HG02763 (cell line): ENCODE measurements at regions not wholly inside any gene's neighbourhood (a gene's known extent, or its start where the extent isn't known, plus 50 kb on each side); places are given as distances from the start of the nearest gene placed in this dataset.

Source experiments
- ATAC-seq: cut with Tn5 transposase; IDR thresholded peaks from one replicate; pipeline ENCODE4 v1.9.1; 2021; ENCODE audit warnings: mild to moderate bottlenecking, moderate library complexity; ENCODE audit not compliant: unreplicated experiment

- no peak for ATAC-seq
Measured at GRCh38 chr6:144711661-144712060, 426.5 kb downstream of the UTRN start.

GRCh38 chr6:144712541-144712940 is 427.4 kb downstream of the UTRN start:
- ATAC-seq, result no peak

GRCh38 chr6:144714021-144714712 is 429.0 kb downstream of the UTRN start:
- no peak for ATAC-seq

GRCh38 chr6:144715344-144715743 is 430.2 kb downstream of the UTRN start:
- peak; percentile 64 for ATAC-seq

- no peak for ATAC-seq
Measured at GRCh38 chr6:144718431-144718830, 433.3 kb downstream of the UTRN start.

DNA sequence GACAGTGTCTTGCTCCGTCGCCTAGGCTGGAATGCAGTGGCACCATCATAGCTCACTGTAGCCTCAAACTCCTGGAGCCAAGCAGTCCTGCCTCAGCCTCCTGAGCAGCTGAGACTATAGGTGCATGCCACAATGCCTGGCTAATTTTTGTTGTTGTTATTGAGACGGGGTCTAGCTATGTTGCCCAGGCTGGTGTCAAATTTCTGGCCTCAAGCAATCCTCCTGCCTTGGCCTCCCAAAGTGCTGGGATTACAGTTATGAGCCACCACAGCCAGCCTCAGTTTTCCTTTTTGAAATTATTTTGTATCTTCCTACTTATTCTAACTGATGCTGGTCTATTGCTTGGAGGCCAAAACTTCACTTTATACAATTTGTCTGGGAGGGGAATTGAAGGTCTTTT is 436.1 kb downstream of the UTRN start:
- ATAC-seq, result no peak

GRCh38 chr6:144722154-144722737 is 437.1 kb downstream of the UTRN start:
- ATAC-seq, result no peak

DNA sequence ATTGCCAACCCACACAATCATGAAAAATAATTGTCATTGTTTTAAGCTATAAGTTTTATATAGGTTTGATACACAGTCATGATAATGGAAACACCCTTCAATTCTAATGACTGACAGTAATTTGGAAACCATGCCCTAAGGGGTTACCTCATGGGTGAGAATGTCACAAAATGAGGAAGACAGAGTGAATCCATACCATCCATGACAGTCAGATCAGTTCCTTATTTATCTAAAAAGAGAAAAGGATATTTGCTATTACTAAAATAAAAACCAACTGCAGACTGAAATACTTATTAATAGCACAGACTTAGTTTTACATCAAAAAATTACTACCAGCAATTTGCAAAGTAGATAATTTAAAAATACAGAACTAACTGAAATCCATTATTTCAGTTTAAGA is 437.8 kb downstream of the UTRN start:
- ATAC-seq, result no peak

DNA sequence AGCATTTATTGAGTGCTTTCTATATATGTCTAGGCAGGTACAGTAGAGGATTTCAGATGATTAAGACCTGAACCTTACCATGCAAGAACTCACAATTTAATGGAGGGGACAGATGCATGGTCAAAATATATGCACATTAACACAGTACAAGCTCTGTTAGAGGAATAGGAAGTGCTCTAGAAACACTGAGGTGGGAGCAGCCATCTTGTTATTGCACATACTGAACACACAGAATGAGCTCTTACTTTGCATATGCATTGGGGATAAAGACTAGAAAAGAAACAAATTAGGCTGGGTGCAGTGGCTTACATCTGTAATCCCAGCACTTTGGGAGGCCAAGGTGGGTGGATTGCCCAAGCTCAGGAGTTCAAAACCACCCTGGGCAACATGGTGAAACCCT is 438.3 kb downstream of the UTRN start:
- ATAC-seq, result no peak

GRCh38 chr6:144724818-144725217 is 439.7 kb downstream of the UTRN start:
- no peak for ATAC-seq

DNA sequence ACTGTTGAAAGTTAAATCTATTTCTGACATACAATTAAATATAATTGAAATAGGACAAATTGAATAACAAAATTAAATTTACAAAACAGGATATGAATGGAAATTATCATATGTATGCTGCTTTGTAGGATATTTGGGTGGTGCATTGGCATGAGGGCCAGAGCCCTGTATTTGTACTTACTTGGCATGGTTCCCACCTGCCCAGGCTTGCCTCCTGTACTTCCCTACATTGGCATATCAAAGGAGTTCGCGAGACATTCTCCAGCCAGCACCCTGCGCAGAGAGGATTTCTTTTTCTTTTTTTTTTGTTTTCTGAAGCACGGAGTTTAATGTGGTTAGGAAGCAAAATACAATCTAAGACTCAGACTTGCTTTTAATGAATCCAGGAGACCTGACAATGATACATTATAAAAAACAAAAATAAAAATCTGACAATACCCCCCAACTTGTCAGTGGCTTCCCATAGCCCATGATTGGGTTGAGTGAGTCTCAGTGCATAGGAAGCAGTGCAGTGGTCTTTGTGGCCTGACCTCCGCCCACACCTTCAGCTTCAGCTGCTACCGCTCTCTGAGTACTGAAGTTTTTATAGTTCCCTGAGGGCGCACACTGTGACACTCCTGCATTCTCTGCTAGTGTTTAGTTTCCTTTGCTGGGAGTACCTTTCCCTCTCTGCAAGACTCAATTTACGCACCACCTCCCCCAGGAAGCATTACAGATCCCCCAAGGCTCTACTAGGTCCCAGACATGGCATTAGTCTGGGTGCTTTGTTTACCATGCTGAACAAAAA is 440.8 kb downstream of the UTRN start:
- ATAC-seq, result peak; percentile 88

DNA sequence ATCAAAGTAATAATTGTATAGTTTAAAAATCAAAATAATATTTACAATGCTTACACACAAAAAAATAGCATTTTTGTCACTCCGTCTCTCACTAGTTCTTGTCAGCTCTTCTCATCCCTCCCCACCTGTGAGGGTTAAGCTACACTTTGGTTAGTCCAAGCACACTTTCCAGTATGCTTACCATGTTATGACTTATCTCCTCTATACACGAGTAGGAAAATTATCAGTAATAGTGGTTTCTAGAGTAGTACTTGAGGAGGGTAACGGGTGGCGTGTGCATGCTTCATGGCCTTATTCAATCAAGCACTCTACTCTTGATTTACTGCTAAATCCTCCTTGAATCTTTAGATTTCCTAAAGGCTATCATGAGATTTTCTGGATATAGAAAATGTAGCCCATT is 443.7 kb downstream of the UTRN start:
- ATAC-seq, result no peak

DNA sequence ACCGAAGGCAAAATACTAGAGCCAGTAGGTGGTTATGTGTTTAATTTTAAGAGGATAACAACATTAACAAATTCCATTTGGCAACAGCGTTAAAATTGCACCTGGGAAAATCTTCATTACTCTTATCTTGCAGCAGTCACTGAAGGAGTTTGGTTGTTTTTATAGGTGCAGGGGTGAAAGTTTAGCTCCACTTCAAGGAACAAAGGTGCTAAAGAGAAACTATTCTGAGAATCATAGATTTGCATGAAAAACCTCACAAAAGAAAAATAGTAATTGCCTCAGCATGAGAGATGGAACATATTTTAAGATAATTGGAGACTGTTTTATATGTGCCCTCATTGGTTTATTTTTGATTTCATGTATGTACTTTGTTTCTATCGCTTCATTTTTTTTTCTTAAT is 444.4 kb downstream of the UTRN start:
- ATAC-seq, result peak; percentile 61

GRCh38 chr6:144730088-144730645 is 445.0 kb downstream of the UTRN start:
- ATAC-seq, result no peak

GRCh38 chr6:144731229-144731628 is 446.1 kb downstream of the UTRN start:
- ATAC-seq, result no peak

GRCh38 chr6:144736763-144737162 is 451.6 kb downstream of the UTRN start:
- ATAC-seq, result no peak

- ATAC-seq, result no peak
Measured at GRCh38 chr6:144737998-144738397, 452.9 kb downstream of the UTRN start.

- ATAC-seq, result no peak
Measured at GRCh38 chr6:144739873-144740272, 454.7 kb downstream of the UTRN start.

DNA sequence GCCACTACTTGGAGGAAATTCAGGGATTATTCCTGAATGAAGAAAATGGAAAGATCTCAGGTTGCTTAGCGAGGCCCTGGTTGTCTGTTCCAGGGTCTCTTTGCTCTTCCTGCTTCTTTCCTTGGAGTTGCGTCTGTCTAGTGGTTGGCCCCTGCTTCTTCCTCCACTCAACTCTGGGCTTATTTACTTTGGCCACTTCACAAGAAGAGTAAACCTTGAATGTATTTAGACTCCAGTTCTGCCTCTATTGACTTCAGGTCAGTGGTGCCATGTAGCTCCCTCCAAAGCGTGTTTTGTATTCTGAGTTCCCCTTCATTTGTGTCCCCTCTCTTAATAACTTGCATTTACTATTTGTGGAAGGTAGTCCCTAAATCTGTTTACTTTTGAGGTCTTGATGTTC is 456.5 kb downstream of the UTRN start:
- ATAC-seq, result no peak

GRCh38 chr6:144742779-144743178 is 457.6 kb downstream of the UTRN start:
- no peak for ATAC-seq

DNA sequence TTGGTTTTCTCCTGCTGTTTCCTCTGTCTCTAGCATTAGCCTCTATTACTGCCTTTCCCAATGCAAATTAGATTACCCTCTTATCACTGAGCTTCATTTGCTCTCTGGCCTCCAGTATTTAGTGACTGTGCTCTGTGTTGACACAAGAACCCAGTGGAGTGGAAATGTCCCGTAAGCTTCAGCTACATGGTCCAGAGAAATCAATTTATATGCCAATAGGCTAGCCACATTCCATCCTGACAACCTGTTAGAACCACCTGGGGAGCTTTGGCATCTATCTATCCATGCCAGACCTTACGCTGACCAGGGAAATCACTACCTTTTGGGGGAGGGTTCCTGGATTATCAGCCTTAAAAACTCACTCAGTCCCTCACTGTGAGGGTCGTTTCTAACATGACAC is 459.6 kb downstream of the UTRN start:
- no peak for ATAC-seq

DNA sequence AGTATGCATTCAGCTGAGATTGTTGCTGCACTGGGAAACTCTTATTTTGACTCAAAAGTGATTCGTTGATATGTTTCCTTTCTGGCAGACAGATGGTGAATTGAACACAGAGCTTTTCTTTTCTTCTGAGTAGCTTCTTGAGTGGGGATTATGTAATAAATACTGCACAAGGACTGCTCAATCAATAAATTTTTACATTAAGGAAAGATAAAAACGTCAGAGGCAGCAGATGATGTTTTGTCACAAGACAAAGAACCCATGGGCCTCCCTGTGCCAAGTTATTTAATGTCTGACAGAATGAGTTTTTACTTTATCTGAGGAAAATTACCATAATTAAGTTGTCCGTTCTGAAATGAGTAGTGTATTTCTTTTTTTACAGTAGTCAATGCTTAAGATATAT is 460.3 kb downstream of the UTRN start:
- no peak for ATAC-seq
